Kidney (tissue), 13 donors: ENCODE measurements at regions not wholly inside any gene's neighbourhood (a gene's known extent, or its start where the extent isn't known, plus 50 kb on each side); places are given as distances from the start of the nearest gene placed in this dataset.

Source experiments
- DNase-seq, 5 donors: peaks; one replicate each; pipeline ENCODE4 v3.0.0-alpha.2; 2013 to 2020
- FAIRE-seq: peaks from 2 replicates; lab custom pipeline; 2012; peaks lifted over from hg19 to GRCh38; lab: Jason Lieb, UNC
- H3K27ac ChIP-seq, 2 donors: one replicate each; pipeline ENCODE4 v1.7.0; 2013; ENCODE audit warnings: low read depth in 2 of 2, low read length in 2 of 2, inconsistent platforms in 1 of 2
- H3K27me3 ChIP-seq: one replicate; pipeline ENCODE4 v1.7.1; 2013; ENCODE audit warnings: low read length, inconsistent platforms; ENCODE audit not compliant: control insufficient read depth, insufficient read depth
- H3K36me3 ChIP-seq, 3 donors: one replicate each; pipeline versions ENCODE4 v1.7.0 to v1.7.1; 2013; ENCODE audit warnings: low read length in 3 of 3, control low read depth in 1 of 3, inconsistent platforms in 1 of 3; ENCODE audit not compliant: insufficient read depth in 3 of 3, control insufficient read depth in 2 of 3
- H3K4me1 ChIP-seq, 3 donors: one replicate each; pipeline versions ENCODE4 v1.7.0 to v1.7.1; 2013; ENCODE audit warnings: low read length in 3 of 3, inconsistent platforms in 1 of 3, low read depth in 1 of 3; ENCODE audit not compliant: control insufficient read depth in 2 of 3, insufficient read depth in 2 of 3
- H3K4me3 ChIP-seq, 3 donors: one replicate each; pipeline versions ENCODE4 v1.7.0 to v1.8.1; 2013; ENCODE audit warnings: low read length in 3 of 3, control low read depth in 1 of 3, inconsistent platforms in 1 of 3
- H3K9ac ChIP-seq, 3 donors: one replicate each; pipeline versions ENCODE4 v1.7.0 to v1.7.1; 2013; ENCODE audit warnings: low read length in 3 of 3, control low read depth in 1 of 3, inconsistent platforms in 1 of 3
- H3K9me3 ChIP-seq, 3 donors: one replicate each; pipeline versions ENCODE4 v1.7.0 to v1.7.1; 2013; ENCODE audit warnings: low read length in 3 of 3, control low read depth in 1 of 3, inconsistent platforms in 1 of 3; ENCODE audit not compliant: control insufficient read depth in 2 of 3, insufficient read depth in 1 of 3
- CTCF ChIP-seq: IDR thresholded peaks from 3 replicates; pipeline ENCODE4 v1.5.1; 2012; ENCODE audit warnings: mild to moderate bottlenecking, moderate library complexity, borderline replicate concordance; ENCODE audit not compliant: insufficient read depth; ENCODE audit errors: extremely low read depth
- intact Hi-C: fragments of 100-400 bp; cut with DNase I; formaldehyde crosslinking; loops from one replicate; pipeline ENCODE4 v1.11.1; 2022
- donor health status: control.
- donor health status: control.
- donor health status: control.
- donor health status: control.
- donor health status: control.
- donor health status: DM: yes; HTN: yes; CAD: no.
- donor health status: Normal renal cell carcinoma (clear cell type).

- FAIRE-seq: no peak
- H3K9ac ChIP-seq: no peak overlapping the region
- intact Hi-C loops: no loop called here
These were observed 201.9 kb upstream of the COPS8 start for GRCh38 chr2:236883819-236884218.

GRCh38 chr2:236884569-236885175, 201.0 kb upstream of the COPS8 start:
- H3K4me1 ChIP-seq: peaks cover 0 to 14% (median 14%) of the 10 kb centered on the region in 3 donors
- no peak for DNase-seq
- TF ChIP-seq CTCF: no peak
- no peaks in the 10 kb centered on the region for H3K27me3 ChIP-seq
- no peaks in the 10 kb centered on the region for H3K36me3 ChIP-seq
- no peak overlapping the region for H3K27ac ChIP-seq
- no peak overlapping the region for H3K9ac ChIP-seq
- no peaks in the 10 kb centered on the region for H3K9me3 ChIP-seq
- FAIRE-seq: no peak
- intact Hi-C loops: no loop called here
- no peak overlapping the region for H3K4me3 ChIP-seq

More at GRCh38 chr2:236883819-236884218, 201.9 kb upstream of the COPS8 start:
- Histone ChIP-seq H3K9me3 (no peaks in the 10 kb centered on the region), H3K4me3 (no peak overlapping the region), H3K36me3 (no peaks in the 10 kb centered on the region), H3K4me1 (peaks cover 0 to 11% (median 7%) of the 10 kb centered on the region in 3 donors), H3K27ac (no peak overlapping the region), H3K27me3 (no peaks in the 10 kb centered on the region)
- TF ChIP-seq CTCF: no peak
- DNase-seq: no peak

GRCh38 chr2:236886456-236886855, 199.2 kb upstream of the COPS8 start:
- H3K27ac ChIP-seq: no peak overlapping the region
- no peaks in the 10 kb centered on the region for H3K27me3 ChIP-seq
- DNase-seq (no peak), FAIRE-seq (no peak)
- H3K36me3 ChIP-seq: no peaks in the 10 kb centered on the region
- H3K4me3 ChIP-seq: no peak overlapping the region
- H3K9me3 ChIP-seq: no peaks in the 10 kb centered on the region
- H3K4me1 ChIP-seq: peaks cover 0 to 14% (median 14%) of the 10 kb centered on the region in 3 donors
- intact Hi-C loops: no loop called here
- H3K9ac ChIP-seq: no peak overlapping the region
- no peak for TF ChIP-seq CTCF
